ENCODE measurements at regions not wholly inside any gene's neighbourhood (a gene's known extent, or its start where the extent isn't known, plus 50 kb on each side); places are given as distances from the start of the nearest gene placed in this dataset.

GRCh38 chr2:129374452-129374851 is 605.0 kb upstream of the RAB6C start:
- no peaks in the 10 kb centered on the region for H3K27me3 ChIP-seq (ENCODE audit: control insufficient read depth in 1 of 2, insufficient read depth in 2 of 2, low read length in 2 of 2)
- H3K9me3 ChIP-seq (ENCODE audit: control insufficient read depth in 1 of 2, insufficient read depth in 1 of 2, low read length in 2 of 2) = peaks cover 0 to 24% of the 10 kb centered on the region in 2 experiments
- no peak overlapping the region for H3K27ac ChIP-seq (ENCODE audit: low read depth in 1 of 2, low read length in 2 of 2)
- no peak overlapping the region for H3K4me3 ChIP-seq (ENCODE audit: low read length)
- ATAC-seq (ENCODE audit: poor library complexity) = no peak
- no peaks in the 10 kb centered on the region for H3K4me1 Mint-ChIP-seq (ENCODE audit: low read depth)
- no peak overlapping the region for H3K27ac Mint-ChIP-seq
- TF ChIP-seq CTCF (IDR thresholded peaks at IDR 0.05) = no peak
- DNase-seq = no peak
- H3K36me3 ChIP-seq (ENCODE audit: insufficient read depth, low read length) = no peaks in the 10 kb centered on the region
- no peaks in the 10 kb centered on the region for H3K4me1 ChIP-seq (ENCODE audit: insufficient read depth, low read length)
- no peaks in the 10 kb centered on the region for H3K27me3 Mint-ChIP-seq
- intact Hi-C loops (cut with DNase I, micrococcal nuclease) = no loop called here
- CTCF ChIA-PET = no interaction called here
- POLR2A ChIA-PET = no interaction called here
- no peak overlapping the region for H3K4me3 Mint-ChIP-seq
- peaks cover 2% of the 10 kb centered on the region for H3K9me3 Mint-ChIP-seq
- H3K36me3 Mint-ChIP-seq (ENCODE audit: low read depth) = no peaks in the 10 kb centered on the region

GRCh38 chr2:129375632-129376425 is 603.6 kb upstream of the RAB6C start:
- no peaks in the 10 kb centered on the region for H3K27me3 ChIP-seq (ENCODE audit: control insufficient read depth in 1 of 2, insufficient read depth in 2 of 2, low read length in 2 of 2)
- ChIA-PET POLR2A (no interaction called here), CTCF (no interaction called here)
- no peak overlapping the region for H3K27ac Mint-ChIP-seq
- TF ChIP-seq CTCF (IDR thresholded peaks at IDR 0.05) = no peak
- no peak for DNase-seq
- H3K27me3 Mint-ChIP-seq = no peaks in the 10 kb centered on the region
- H3K27ac ChIP-seq (ENCODE audit: low read depth in 1 of 2, low read length in 2 of 2) = no peak overlapping the region
- no peaks in the 10 kb centered on the region for H3K4me1 Mint-ChIP-seq (ENCODE audit: low read depth)
- no peak for ATAC-seq (ENCODE audit: poor library complexity)
- H3K36me3 Mint-ChIP-seq (ENCODE audit: low read depth) = no peaks in the 10 kb centered on the region
- peaks cover 5% of the 10 kb centered on the region for H3K9me3 Mint-ChIP-seq
- H3K4me1 ChIP-seq (ENCODE audit: insufficient read depth, low read length) = no peaks in the 10 kb centered on the region
- H3K9me3 ChIP-seq (ENCODE audit: control insufficient read depth in 1 of 2, insufficient read depth in 1 of 2, low read length in 2 of 2) = peaks cover 0 to 24% of the 10 kb centered on the region in 2 experiments
- H3K36me3 ChIP-seq (ENCODE audit: insufficient read depth, low read length) = no peaks in the 10 kb centered on the region
- H3K4me3 Mint-ChIP-seq = no peak overlapping the region
- no peak overlapping the region for H3K4me3 ChIP-seq (ENCODE audit: low read length)
- intact Hi-C loops (cut with DNase I, micrococcal nuclease) = no loop called here

- H3K36me3 Mint-ChIP-seq (ENCODE audit: low read depth) = no peaks in the 10 kb centered on the region
- H3K4me3 Mint-ChIP-seq = no peak overlapping the region
- no peak overlapping the region for H3K27ac Mint-ChIP-seq
- no peak for TF ChIP-seq CTCF (IDR thresholded peaks at IDR 0.05)
- ATAC-seq (ENCODE audit: poor library complexity) = no peak
- DNase-seq = no peak
- ChIA-PET CTCF (no interaction called here), POLR2A (no interaction called here)
- peaks cover 5 to 24% of the 10 kb centered on the region in 2 experiments for H3K9me3 ChIP-seq (ENCODE audit: control insufficient read depth in 1 of 2, insufficient read depth in 1 of 2, low read length in 2 of 2)
- H3K4me3 ChIP-seq (ENCODE audit: low read length) = no peak overlapping the region
- no peaks in the 10 kb centered on the region for H3K27me3 ChIP-seq (ENCODE audit: control insufficient read depth in 1 of 2, insufficient read depth in 2 of 2, low read length in 2 of 2)
- no peaks in the 10 kb centered on the region for H3K4me1 Mint-ChIP-seq (ENCODE audit: low read depth)
- no peaks in the 10 kb centered on the region for H3K4me1 ChIP-seq (ENCODE audit: insufficient read depth, low read length)
- H3K36me3 ChIP-seq (ENCODE audit: insufficient read depth, low read length) = no peaks in the 10 kb centered on the region
- no peaks in the 10 kb centered on the region for H3K27me3 Mint-ChIP-seq
- no peak overlapping the region for H3K27ac ChIP-seq (ENCODE audit: low read depth in 1 of 2, low read length in 2 of 2)
- intact Hi-C loops (cut with DNase I, micrococcal nuclease) = no loop called here
- peaks cover 5% of the 10 kb centered on the region for H3K9me3 Mint-ChIP-seq
Observed at GRCh38 chr2:129376426-129377077, 602.9 kb upstream of the RAB6C start.

All from CD4-positive, alpha-beta T cell (primary cell).